HepG2 (cell line): ENCODE measurements at regions not wholly inside any gene's neighbourhood (a gene's known extent, or its start where the extent isn't known, plus 50 kb on each side); places are given as distances from the start of the nearest gene placed in this dataset.
A peak's percentile ranks its signal among the peaks of the same experiment; 100 is the strongest.

Experiments used
- ATAC-seq: fragments of 200-7000 bp; cut with Tn5 transposase; 3 replicates; pipeline ENCODE4 v1.9.1; 2020; ENCODE audit warnings: mild to moderate bottlenecking, moderate library complexity
- BruUV-seq: library from RNA; stranded (reverse); fragments of 400-500 nt; replicated peaks from 2 replicates; lab custom pipeline; 2021; lab: Mats Ljungman, UMichigan
- CTCF ChIA-PET: fragments of 300-600 bp; formaldehyde crosslinking; extraction: SDS; loops from one replicate; lab custom pipeline; 2021; ENCODE audit warnings: low total read pairs, inconsistent platforms, low intra/inter-chr PET ratio; lab: Yijun Ruan, JAX
- POLR2A ChIA-PET: fragments of 350-600 bp; sonication (Branson Sonifier 250); formaldehyde crosslinking; loops from one replicate; lab custom pipeline; 2020; ENCODE audit warnings: antibody characterized with exemption, inconsistent platforms; lab: Yijun Ruan, JAX
- DNase-seq: peaks from one replicate; pipeline ENCODE4 v3.0.0-alpha.2; 2015; ENCODE audit warnings: low spot score
- FAIRE-seq: peaks from 3 replicates; lab custom pipeline; 2011; peaks lifted over from hg19 to GRCh38; lab: Jason Lieb, UNC
- H2AFZ ChIP-seq: one replicate; pipeline ENCODE4 v1.6.1; 2011; ENCODE audit warnings: low read length, inconsistent platforms
- H3K27ac ChIP-seq: fragments of 300-600 bp; 3 replicates; pipeline ENCODE4 v1.8.0; 2011; ENCODE audit warnings: mixed run types, mild to moderate bottlenecking, mixed read lengths, low read length, inconsistent platforms; ENCODE audit not compliant: insufficient read depth; ENCODE audit errors: extremely low read length
- H3K27me3 ChIP-seq, 2 experiments: fragments of 200-600 bp in 1 of 2; 2 replicates in 1 of 2; 3 replicates in 1 of 2; pipeline versions ENCODE4 v1.6.0 to v1.8.0; 2011; ENCODE audit warnings: low read length in 2 of 2, mild to moderate bottlenecking in 2 of 2, moderate library complexity in 2 of 2, inconsistent platforms in 1 of 2; ENCODE audit not compliant: insufficient read depth in 2 of 2, control insufficient read depth in 1 of 2
- H3K36me3 ChIP-seq, 2 experiments: fragments of 200-600 bp in 1 of 2; replicated peaks in 1 of 2; 2 replicates in 1 of 2; 3 replicates in 1 of 2; pipeline versions ENCODE4 v1.5.1 to v1.8.0; 2011; ENCODE audit warnings: low read length in 2 of 2, inconsistent platforms in 1 of 2; ENCODE audit not compliant: insufficient read depth in 2 of 2, control insufficient read depth in 1 of 2
- H3K4me1 ChIP-seq: 2 replicates; pipeline ENCODE4 v1.5.1; 2012; ENCODE audit warnings: low read length, inconsistent platforms; ENCODE audit not compliant: insufficient read depth
- H3K4me2 ChIP-seq: 2 replicates; pipeline ENCODE4 v1.6.0; 2011; ENCODE audit warnings: low read depth, low read length, inconsistent platforms
- H3K4me3 ChIP-seq, 3 experiments: fragments of 200-600 bp in 1 of 3; sonication (generic), shearing (Covaris generic) in 1 of 3; replicated peaks in 1 of 3; 2 replicates each; pipeline ENCODE4 v1.5.1; 2011 to 2016; ENCODE audit warnings: low read length in 3 of 3, inconsistent platforms in 2 of 3, low read depth in 2 of 3, mild to moderate bottlenecking in 2 of 3, control low read depth in 1 of 3, mixed read lengths in 1 of 3; ENCODE audit not compliant: insufficient read depth in 1 of 3
- H3K79me2 ChIP-seq: one replicate; pipeline ENCODE4 v1.6.1; 2011; ENCODE audit warnings: low read length, inconsistent platforms; ENCODE audit not compliant: insufficient read depth
- H3K9ac ChIP-seq: 2 replicates; pipeline ENCODE4 v1.6.0; 2011; ENCODE audit warnings: mild to moderate bottlenecking, low read depth, low read length, inconsistent platforms; ENCODE audit not compliant: insufficient read depth
- H3K9me3 ChIP-seq: 2 replicates; pipeline ENCODE4 v1.5.1; 2012; ENCODE audit warnings: mild to moderate bottlenecking, low read length
- H4K20me1 ChIP-seq: 2 replicates; pipeline ENCODE4 v1.6.0; 2011; ENCODE audit warnings: inconsistent platforms, mild to moderate bottlenecking, low read length, moderate library complexity; ENCODE audit not compliant: insufficient read depth
- ATAD3A ChIP-seq: sonication (generic); formaldehyde crosslinking; IDR thresholded peaks from 2 replicates; pipeline ENCODE4 v1.4.0; 2020; ENCODE audit warnings: missing genetic modification reagents
- ATF5 ChIP-seq: sonication (generic); formaldehyde crosslinking; IDR thresholded peaks from 2 replicates; pipeline ENCODE4 v1.4.0; 2020; ENCODE audit warnings: mild to moderate bottlenecking, low read depth, missing genetic modification reagents
- E2F1 ChIP-seq: sonication (generic); formaldehyde crosslinking; IDR thresholded peaks from 2 replicates; pipeline ENCODE4 v1.5.0; 2020; ENCODE audit warnings: missing genetic modification reagents
- ETV6 ChIP-seq: sonication (generic); formaldehyde crosslinking; conservative IDR thresholded peaks from 2 replicates; pipeline ENCODE4 v1.4.0; 2020; ENCODE audit warnings: missing genetic modification reagents
- GABPB1 ChIP-seq: IDR thresholded peaks from 2 replicates; pipeline ENCODE4 v1.6.1; 2016; ENCODE audit warnings: mild to moderate bottlenecking, missing genetic modification reagents, moderate library complexity, missing compliant biosample characterization
- JUN ChIP-seq: sonication (generic); formaldehyde crosslinking; IDR thresholded peaks from 2 replicates; pipeline ENCODE4 v1.4.0; 2020; ENCODE audit warnings: mild to moderate bottlenecking, missing genetic modification reagents
- KLF9 ChIP-seq: IDR thresholded peaks from 2 replicates; pipeline ENCODE4 v1.6.1; 2016; ENCODE audit warnings: low read depth
- MAFK ChIP-seq, 2 experiments: IDR thresholded peaks in 1 of 2; conservative IDR thresholded peaks in 1 of 2; 2 replicates each; pipeline ENCODE4 v1.6.1; 2011; ENCODE audit warnings: improper control_type of control experiment in 2 of 2, low read length in 2 of 2
- MAX ChIP-seq: IDR thresholded peaks from 2 replicates; pipeline ENCODE4 v1.6.1; 2012; ENCODE audit warnings: inconsistent platforms
- MXD3 ChIP-seq: IDR thresholded peaks from 2 replicates; pipeline ENCODE4 v1.6.1; 2016; ENCODE audit warnings: mild to moderate bottlenecking, missing biosample characterization, missing genetic modification reagents
- MXD4 ChIP-seq: IDR thresholded peaks from 2 replicates; pipeline ENCODE4 v1.6.1; 2016; ENCODE audit warnings: mild to moderate bottlenecking, missing biosample characterization, missing genetic modification reagents
- RCOR2 ChIP-seq: IDR thresholded peaks from 2 replicates; pipeline ENCODE4 v1.6.1; 2016; ENCODE audit warnings: missing biosample characterization, missing genetic modification reagents
- TFE3 ChIP-seq: IDR thresholded peaks from 2 replicates; pipeline ENCODE4 v1.6.1; 2016
- ZFP36L1 ChIP-seq: sonication (generic); formaldehyde crosslinking; IDR thresholded peaks from 2 replicates; pipeline ENCODE4 v1.8.0; 2022; ENCODE audit warnings: mild to moderate bottlenecking, missing genetic modification reagents, moderate library complexity
- ZNF136 ChIP-seq: sonication (generic); formaldehyde crosslinking; IDR thresholded peaks from 2 replicates; pipeline ENCODE4 v1.8.1; 2022; ENCODE audit warnings: low read depth, mild to moderate bottlenecking, moderate library complexity, missing genetic modification reagents
- ZNF180 ChIP-seq: sonication (generic); formaldehyde crosslinking; IDR thresholded peaks from 2 replicates; pipeline ENCODE4 v1.4.0; 2020; ENCODE audit warnings: low read depth, missing genetic modification reagents, borderline replicate concordance
- ZNF205 ChIP-seq: IDR thresholded peaks from 2 replicates; pipeline ENCODE4 v1.6.1; 2018; ENCODE audit warnings: missing biosample characterization, missing genetic modification reagents
- ZNF484 ChIP-seq: sonication (generic); formaldehyde crosslinking; IDR thresholded peaks from 2 replicates; pipeline ENCODE4 v1.5.1; 2020; ENCODE audit warnings: mild to moderate bottlenecking, low read depth, missing genetic modification reagents, borderline replicate concordance
- WGBS: methylation state at CpG from one replicate; pipeline ENCODE4 v1.1.6; 2017; ENCODE audit warnings: low lambda C conversion rate; 5-methylcytosine and 5-hydroxymethylcytosine counted together
- in situ Hi-C: cut with HindIII; loops from 2 replicates; pipeline ENCODE4 v1.10.0; 2017; ENCODE audit warnings: low pct_unique_long_range_greater_than_20kb; ENCODE audit not compliant: extremely low pct_ligation_motif_present
- intact Hi-C: fragments of 100-400 bp; cut with micrococcal nuclease; formaldehyde crosslinking; loops from one replicate; pipeline ENCODE4 v1.10.0; 2022; ENCODE audit not compliant: unreplicated experiment

GRCh38 chr2:200159357-200159707, 147.2 kb upstream of the SPATS2L start (continued):
- TF ChIP-seq ZFP36L1 (CRISPR knock-in tag) = no peak
- TF ChIP-seq ATAD3A (CRISPR knock-in tag) = no peak
- TF ChIP-seq ETV6 (CRISPR knock-in tag) = no peak
- TF ChIP-seq GABPB1 (CRISPR knock-in tag) = no peak
- TF ChIP-seq MAX = no peak
- no peak for TF ChIP-seq E2F1 (CRISPR knock-in tag)
- no peak for TF ChIP-seq RCOR2 (CRISPR knock-in tag)
- no peak for TF ChIP-seq JUN (CRISPR knock-in tag)

- POLR2A ChIA-PET = no interaction called here
- DNase-seq (no peak), FAIRE-seq (no peak), ATAC-seq (peak; percentile 34; the same call in 1 of the 3 replicates)
- Histone ChIP-seq H3K79me2 (no peaks in the 10 kb centered on the region), H3K27me3 (peaks cover 0 to 8% of the 10 kb centered on the region in 2 experiments; a peak in 3 of 5 replicates), H3K4me1 (peaks cover 32% of the 10 kb centered on the region; the same call in 1 of the 2 replicates), H4K20me1 (no peaks in the 10 kb centered on the region), H3K9me3 (no peaks in the 10 kb centered on the region; the same call in 1 of the 2 replicates), H3K27ac (no peak overlapping the region), H3K4me3 (no peak overlapping the region), H3K9ac (no peak overlapping the region), H3K4me2 (no peak overlapping the region), H3K36me3 (no peaks in the 10 kb centered on the region), H2AFZ (no peak overlapping the region)
- in situ Hi-C loops (no loop called here), intact Hi-C loops (no loop called here)
- WGBS = 44% methylated on average over 11 of the region's 11 CpGs
- CTCF ChIA-PET = no interaction called here
- BruUV-seq = no TSS peak
- TF ChIP-seq TFE3 (CRISPR knock-in tag) (no peak), MXD4 (CRISPR knock-in tag) (no peak), ZNF180 (CRISPR knock-in tag) (no peak), ATF5 (CRISPR knock-in tag) (no peak), ZNF136 (CRISPR knock-in tag) (no peak), KLF9 (CRISPR knock-in tag) (no peak), ZNF484 (no peak), MXD3 (no peak), MAFK (conservative IDR thresholded peaks at IDR 0.05 in 1 of 2, IDR thresholded peaks at IDR 0.05 in 1 of 2; ENCODE audit: low read length in 2 of 2) (no peak), ZNF205 (no peak)
Measured at GRCh38 chr2:200159829-200160781, 146.4 kb upstream of the SPATS2L start.
